Mucosa of rectum (tissue), 2 donors: ENCODE measurements at regions not wholly inside any gene's neighbourhood (a gene's known extent, or its start where the extent isn't known, plus 50 kb on each side); places are given as distances from the start of the nearest gene placed in this dataset.
"Not testable (repeated sequence)": the region's sequence is repeated elsewhere in the genome, so short reads cannot be mapped to it uniquely, and the experiment has no call there.

Source experiments
- H3K27ac ChIP-seq, 2 donors: one replicate each; pipeline ENCODE4 v1.7.0; 2013; ENCODE audit warnings: inconsistent platforms in 2 of 2, low read depth in 2 of 2, low read length in 2 of 2
- H3K27me3 ChIP-seq, 2 donors: one replicate each; pipeline ENCODE4 v1.7.0; 2013; ENCODE audit warnings: low read length in 2 of 2; ENCODE audit not compliant: control insufficient read depth in 2 of 2, insufficient read depth in 2 of 2
- H3K36me3 ChIP-seq, 2 donors: one replicate each; pipeline ENCODE4 v1.7.0; 2013; ENCODE audit warnings: low read length in 2 of 2; ENCODE audit not compliant: control insufficient read depth in 2 of 2, insufficient read depth in 2 of 2
- H3K4me1 ChIP-seq, 2 donors: one replicate each; pipeline ENCODE4 v1.7.0; 2013; ENCODE audit warnings: low read length in 2 of 2, mild to moderate bottlenecking in 1 of 2; ENCODE audit not compliant: control insufficient read depth in 2 of 2, insufficient read depth in 2 of 2
- H3K4me3 ChIP-seq, 2 donors: one replicate each; pipeline ENCODE4 v1.7.0; 2013; ENCODE audit warnings: low read length in 2 of 2
- H3K9ac ChIP-seq, 2 donors: one replicate each; pipeline ENCODE4 v1.7.0; 2013; ENCODE audit warnings: low read length in 2 of 2, low read depth in 1 of 2, mild to moderate bottlenecking in 1 of 2
- H3K9me3 ChIP-seq, 2 donors: one replicate each; pipeline ENCODE4 v1.7.0; 2013; ENCODE audit warnings: low read length in 2 of 2; ENCODE audit not compliant: control insufficient read depth in 2 of 2
- donor health status: healthy.
- donor health status: Normal muscosa, but diverticular disease.

DNA sequence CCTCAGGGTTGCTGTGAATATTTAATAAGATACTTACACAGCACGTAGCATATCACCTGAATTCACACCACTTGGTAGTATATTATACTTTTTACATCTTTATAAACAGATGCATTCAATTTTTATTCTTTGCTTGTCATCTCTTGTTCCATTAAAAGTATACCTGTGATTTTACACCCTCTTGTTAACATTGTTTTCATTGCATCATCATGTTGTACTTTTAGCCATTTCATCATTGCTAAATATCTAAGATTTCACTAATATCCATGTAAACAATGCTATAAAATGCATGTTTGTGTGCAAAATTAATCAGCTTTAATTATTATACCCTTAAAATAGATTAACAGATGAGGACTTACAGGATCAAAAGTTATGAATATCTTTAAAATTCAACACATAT, 155.3 kb downstream of the MEX3B start:
- H3K27ac ChIP-seq: no peak overlapping the region
- no peaks in the 10 kb centered on the region for H3K27me3 ChIP-seq
- no peak overlapping the region for H3K9ac ChIP-seq
- H3K9me3 ChIP-seq: no peaks in the 10 kb centered on the region
- H3K4me1 ChIP-seq: peaks cover 0 to 4% of the 10 kb centered on the region in 2 donors
- no peak overlapping the region for H3K4me3 ChIP-seq
- H3K36me3 ChIP-seq: no peaks in the 10 kb centered on the region

DNA sequence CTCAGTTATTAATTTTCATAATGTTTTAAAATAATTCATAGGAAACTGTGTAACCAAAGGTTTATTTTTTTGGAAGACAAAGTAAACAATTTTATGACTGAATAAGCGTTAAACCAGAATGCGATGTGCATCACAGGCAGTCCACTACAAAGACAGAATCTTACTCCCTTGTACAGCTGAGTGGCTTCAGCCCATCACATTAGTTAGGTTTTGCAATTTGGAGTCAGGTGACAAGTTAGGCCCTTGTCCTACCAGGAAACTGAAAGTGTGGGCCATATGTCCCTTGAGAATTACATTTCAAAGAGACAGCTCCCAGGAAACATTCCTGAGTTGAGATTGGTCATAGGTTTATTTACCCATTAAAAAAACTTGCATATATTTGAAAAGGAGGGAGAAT, 156.3 kb downstream of the MEX3B start:
- no peaks in the 10 kb centered on the region for H3K36me3 ChIP-seq
- no peak overlapping the region for H3K4me3 ChIP-seq
- H3K9ac ChIP-seq: no peak overlapping the region
- no peaks in the 10 kb centered on the region for H3K27me3 ChIP-seq
- H3K27ac ChIP-seq: no peak overlapping the region
- H3K4me1 ChIP-seq: peaks cover 0 to 4% of the 10 kb centered on the region in 2 donors
- H3K9me3 ChIP-seq: no peaks in the 10 kb centered on the region

DNA sequence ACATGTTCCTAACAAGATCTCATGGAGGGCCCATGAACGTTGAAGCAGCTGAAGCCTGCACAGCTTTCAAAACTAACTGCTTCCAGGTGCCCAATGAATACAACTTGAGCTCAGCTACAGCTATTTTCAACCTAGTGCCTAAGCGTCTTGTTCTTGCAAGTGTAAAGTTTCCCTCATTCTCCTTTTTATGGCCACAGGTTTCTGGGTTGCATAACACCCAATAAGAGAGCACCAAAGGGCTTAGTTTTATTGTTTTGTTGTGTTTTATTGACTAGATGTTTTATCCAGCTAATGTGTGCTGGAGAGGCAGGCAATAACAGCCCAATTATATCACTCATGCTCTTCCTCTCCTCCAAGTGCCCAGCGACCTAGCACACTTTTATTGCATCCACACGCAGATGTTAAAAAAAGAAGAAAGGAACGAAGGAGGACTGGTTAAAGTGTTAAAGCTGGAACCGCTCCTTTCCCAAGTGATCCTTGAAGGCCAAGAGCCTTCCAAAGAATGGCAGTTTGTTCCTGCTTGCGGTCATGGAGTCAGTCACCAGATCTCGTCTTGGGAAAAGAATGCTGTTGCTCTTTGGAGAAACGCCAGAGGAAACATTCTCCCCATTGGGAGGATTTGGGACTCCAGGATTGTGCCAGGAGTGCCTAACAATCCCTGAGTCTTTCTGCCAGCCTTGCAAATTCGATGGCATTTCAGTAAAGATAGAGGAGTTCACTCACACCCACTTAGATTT, 156.9 kb downstream of the MEX3B start:
- H3K9me3 ChIP-seq: no peaks in the 10 kb centered on the region
- H3K4me1 ChIP-seq: peaks cover 0 to 4% of the 10 kb centered on the region in 2 donors
- no peak overlapping the region for H3K27ac ChIP-seq
- H3K27me3 ChIP-seq: no peaks in the 10 kb centered on the region
- H3K9ac ChIP-seq: no peak overlapping the region
- no peaks in the 10 kb centered on the region for H3K36me3 ChIP-seq
- no peak overlapping the region for H3K4me3 ChIP-seq

DNA sequence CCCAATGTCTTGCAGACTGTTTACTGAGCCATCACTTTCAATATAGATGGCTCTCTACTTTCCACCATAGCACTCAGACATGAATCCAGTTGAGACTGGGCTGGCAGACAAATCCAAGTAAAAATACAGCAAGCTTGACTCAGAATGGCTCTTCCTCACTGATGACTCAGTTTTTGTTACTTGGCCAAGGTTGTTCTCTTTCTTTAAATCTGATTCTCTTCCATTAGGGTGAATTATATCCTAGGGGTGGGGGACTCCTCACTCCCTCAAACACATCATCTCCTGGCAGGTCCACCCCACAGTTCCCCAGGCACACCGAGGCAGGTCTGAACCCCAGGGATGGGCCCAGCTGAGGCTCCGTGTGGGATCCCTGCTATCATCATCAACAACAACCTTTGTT, 157.9 kb downstream of the MEX3B start:
- Histone ChIP-seq H3K27ac (no peak overlapping the region), H3K4me3 (no peak overlapping the region)

DNA sequence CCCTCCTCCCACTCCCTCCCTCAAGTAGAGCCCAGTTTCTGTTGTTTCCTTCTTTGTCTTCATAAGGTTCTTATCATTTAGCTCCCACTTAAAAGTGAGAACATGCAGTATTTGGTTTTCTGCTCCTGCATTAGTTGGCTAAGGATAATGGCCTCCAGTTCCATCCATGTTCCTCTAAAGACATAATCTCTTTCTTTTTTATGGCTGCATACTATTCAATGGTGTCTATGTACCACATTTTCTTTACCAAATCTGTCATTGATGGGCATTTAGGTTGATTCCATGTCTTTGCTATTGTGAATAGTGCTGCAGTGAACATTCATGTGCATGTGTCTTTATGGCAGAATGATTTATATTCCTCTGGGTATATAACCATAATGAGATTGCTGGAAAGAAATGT, 158.6 kb downstream of the MEX3B start:
- H3K4me3 ChIP-seq, H3K9me3 ChIP-seq, H3K36me3 ChIP-seq, H3K27ac ChIP-seq, H3K27me3 ChIP-seq, H3K4me1 ChIP-seq, H3K9ac ChIP-seq: not testable (repeated sequence)

More for the DNA sequence above, 157.9 kb downstream of the MEX3B start:
- Histone ChIP-seq H3K27me3 (no peaks in the 10 kb centered on the region), H3K9me3 (no peaks in the 10 kb centered on the region), H3K4me1 (peaks cover 0 to 4% of the 10 kb centered on the region in 2 donors), H3K36me3 (no peaks in the 10 kb centered on the region), H3K9ac (no peak overlapping the region)

DNA sequence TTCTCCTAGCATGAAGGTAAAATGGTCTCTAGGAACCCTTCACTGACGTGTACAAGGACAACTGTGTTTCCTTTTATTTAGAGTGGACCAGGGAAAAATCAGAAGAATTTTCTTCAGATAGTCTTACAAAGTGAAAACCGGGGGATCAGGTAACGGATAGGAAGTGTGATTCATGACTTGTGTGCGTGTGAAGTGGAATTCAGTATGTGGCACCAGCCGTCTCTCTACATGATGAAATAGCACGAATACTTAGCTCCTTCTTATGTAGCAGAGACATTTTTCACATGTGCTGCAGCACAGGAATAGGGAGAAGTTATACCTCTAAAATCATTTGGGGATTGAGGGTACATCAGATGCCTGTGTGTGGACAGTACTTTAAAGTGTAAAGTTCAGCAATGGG, 159.2 kb downstream of the MEX3B start:
- Histone ChIP-seq H3K27me3 (no peaks in the 10 kb centered on the region), H3K27ac (no peak overlapping the region), H3K36me3 (no peaks in the 10 kb centered on the region), H3K9me3 (no peaks in the 10 kb centered on the region), H3K4me1 (peaks cover 0 to 4% of the 10 kb centered on the region in 2 donors), H3K4me3 (no peak overlapping the region), H3K9ac (no peak overlapping the region)

DNA sequence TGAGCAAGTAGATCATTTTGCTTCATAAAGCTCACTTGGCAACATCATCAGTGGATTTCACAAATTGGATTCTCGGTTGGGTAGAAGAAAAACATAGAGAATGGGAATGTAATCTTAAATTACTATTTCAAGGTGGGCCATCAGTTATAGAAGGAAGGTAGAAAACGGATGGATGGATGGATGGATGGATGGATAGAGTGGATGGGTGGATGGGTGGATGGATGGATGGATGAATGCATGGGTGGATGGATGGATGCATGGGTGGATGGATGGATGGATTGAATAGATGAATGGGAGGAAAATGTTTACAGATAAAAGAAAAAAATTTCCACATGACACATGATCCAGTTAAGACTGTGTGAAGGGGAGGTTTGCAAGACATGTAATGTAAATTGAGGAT, 159.7 kb downstream of the MEX3B start:
- Histone ChIP-seq H3K27ac (no peak overlapping the region), H3K4me3 (no peak overlapping the region), H3K27me3 (no peaks in the 10 kb centered on the region)

DNA sequence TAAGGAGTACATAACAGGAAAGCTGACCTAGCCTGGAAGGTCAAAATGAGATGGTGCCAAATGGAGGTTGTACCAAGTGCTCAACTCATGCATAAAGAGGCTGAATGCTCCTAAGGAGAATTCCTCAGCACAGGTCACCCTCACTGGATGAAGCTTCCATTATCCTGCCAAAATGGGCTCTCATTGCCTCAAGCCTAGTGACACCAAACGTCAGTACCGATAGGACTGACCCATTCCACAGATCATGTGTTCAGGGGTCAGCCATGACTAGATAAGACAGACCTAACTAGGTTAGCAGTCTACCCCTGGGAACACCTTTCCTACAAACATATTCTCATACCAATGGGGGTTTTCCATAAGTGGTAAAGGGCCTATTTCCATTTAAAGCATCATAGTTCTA, 160.7 kb downstream of the MEX3B start:
- Histone ChIP-seq H3K36me3 (no peaks in the 10 kb centered on the region), H3K27ac (no peak overlapping the region), H3K9ac (no peak overlapping the region), H3K9me3 (no peaks in the 10 kb centered on the region), H3K4me3 (no peak overlapping the region), H3K27me3 (no peaks in the 10 kb centered on the region), H3K4me1 (peaks cover 0 to 4% of the 10 kb centered on the region in 2 donors)

More for the DNA sequence above, 159.7 kb downstream of the MEX3B start:
- H3K9ac ChIP-seq: no peak overlapping the region
- H3K9me3 ChIP-seq: no peaks in the 10 kb centered on the region
- peaks cover 0 to 4% of the 10 kb centered on the region in 2 donors for H3K4me1 ChIP-seq
- H3K36me3 ChIP-seq: no peaks in the 10 kb centered on the region

DNA sequence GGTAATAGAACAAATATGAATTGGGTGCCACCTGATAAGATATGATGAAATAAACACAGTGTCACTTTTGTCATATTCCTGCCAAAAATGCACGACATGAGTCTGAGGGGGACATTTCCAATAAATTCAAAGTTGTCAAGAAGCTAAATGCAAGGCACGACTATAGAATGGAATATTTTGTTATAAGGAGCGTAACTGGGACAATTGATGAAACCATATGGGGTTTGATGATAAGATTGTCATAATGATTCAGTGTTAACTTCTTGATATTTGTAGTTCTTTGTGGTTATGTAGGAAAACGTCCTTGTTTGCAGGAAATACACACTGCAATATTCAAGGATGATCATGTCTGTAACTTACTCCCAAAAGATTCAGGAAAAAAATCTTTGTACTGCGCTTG, 163.3 kb downstream of the MEX3B start:
- H3K36me3 ChIP-seq: no peaks in the 10 kb centered on the region
- H3K9me3 ChIP-seq: no peaks in the 10 kb centered on the region
- H3K27me3 ChIP-seq: no peaks in the 10 kb centered on the region
- H3K4me1 ChIP-seq: no peaks in the 10 kb centered on the region
- no peak overlapping the region for H3K27ac ChIP-seq
- H3K9ac ChIP-seq: no peak overlapping the region
- H3K4me3 ChIP-seq: no peak overlapping the region

DNA sequence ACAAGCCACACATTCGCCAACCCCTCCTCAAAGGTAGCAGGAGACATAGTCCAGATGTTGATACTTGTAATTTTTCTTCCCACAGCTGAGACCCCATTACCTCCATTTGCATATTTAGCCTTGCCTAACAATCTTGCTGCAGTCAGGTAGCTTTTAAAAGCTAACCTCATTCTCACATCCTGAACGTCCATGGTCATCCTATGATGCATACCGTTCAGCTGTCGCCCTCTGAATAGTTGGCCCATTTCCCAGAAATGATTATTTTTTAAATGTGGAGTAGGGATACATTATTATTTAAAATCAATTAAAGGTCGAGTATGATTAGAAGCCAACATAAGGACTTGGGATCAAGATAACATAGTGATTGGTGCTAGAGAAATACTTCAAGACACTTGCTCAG, 165.0 kb downstream of the MEX3B start:
- no peak overlapping the region for H3K9ac ChIP-seq
- H3K4me3 ChIP-seq: no peak overlapping the region
- H3K4me1 ChIP-seq: no peaks in the 10 kb centered on the region
- H3K36me3 ChIP-seq: no peaks in the 10 kb centered on the region
- no peaks in the 10 kb centered on the region for H3K9me3 ChIP-seq
- no peak overlapping the region for H3K27ac ChIP-seq
- H3K27me3 ChIP-seq: no peaks in the 10 kb centered on the region
